Colonic mucosa (tissue), 4 donors: ENCODE measurements at regions not wholly inside any gene's neighbourhood (a gene's known extent, or its start where the extent isn't known, plus 50 kb on each side); places are given as distances from the start of the nearest gene placed in this dataset.

ENCODE experiments used
- DNase-seq: peaks from one replicate; pipeline ENCODE4 v3.0.0-alpha.2; 2020
- H3K27ac ChIP-seq: fragments of 200-600 bp; one replicate; pipeline ENCODE4 v1.8.0; 2021
- H3K27me3 ChIP-seq: fragments of 200-600 bp; one replicate; pipeline ENCODE4 v1.8.0; 2021
- H3K36me3 ChIP-seq: fragments of 200-600 bp; one replicate; pipeline ENCODE4 v1.8.0; 2021
- H3K4me1 ChIP-seq: fragments of 200-600 bp; one replicate; pipeline ENCODE4 v1.8.0; 2021; ENCODE audit warnings: mild to moderate bottlenecking
- H3K4me3 ChIP-seq: fragments of 200-600 bp; one replicate; pipeline ENCODE4 v1.8.0; 2021
- H3K9ac ChIP-seq, 2 donors: one replicate each; pipeline ENCODE4 v1.7.0; 2013; ENCODE audit warnings: control low read depth in 2 of 2, low read depth in 2 of 2, low read length in 2 of 2
- H3K9me3 ChIP-seq: fragments of 200-600 bp; one replicate; pipeline ENCODE4 v1.8.0; 2021
- CTCF ChIP-seq: fragments of 200-600 bp; IDR thresholded peaks from one replicate; pipeline ENCODE4 v1.8.0; 2022; ENCODE audit warnings: antibody characterized with exemption, mild to moderate bottlenecking
- intact Hi-C: fragments of 100-400 bp; cut with DNase I; formaldehyde crosslinking; loops from one replicate; pipeline ENCODE4 v1.14.1; 2022
- donor health status: healthy.
- donor health status: DM: no; HTN: no; CAD: no.
- donor health status: DM: no; HTN: no; CAD: no.

- intact Hi-C loops, result no loop called here
- H3K9ac ChIP-seq, result no peak overlapping the region
- H3K36me3 ChIP-seq, result no peaks in the 10 kb centered on the region
- no peak for TF ChIP-seq CTCF
- peaks cover 4% of the 10 kb centered on the region for H3K4me1 ChIP-seq
- no peak overlapping the region for H3K4me3 ChIP-seq
- H3K27me3 ChIP-seq, result no peaks in the 10 kb centered on the region
- no peak overlapping the region for H3K27ac ChIP-seq
- no peaks in the 10 kb centered on the region for H3K9me3 ChIP-seq
- no peak for DNase-seq
Observed at GRCh38 chr1:213659580-213660547, 327.9 kb upstream of the PROX1 start.

DNA sequence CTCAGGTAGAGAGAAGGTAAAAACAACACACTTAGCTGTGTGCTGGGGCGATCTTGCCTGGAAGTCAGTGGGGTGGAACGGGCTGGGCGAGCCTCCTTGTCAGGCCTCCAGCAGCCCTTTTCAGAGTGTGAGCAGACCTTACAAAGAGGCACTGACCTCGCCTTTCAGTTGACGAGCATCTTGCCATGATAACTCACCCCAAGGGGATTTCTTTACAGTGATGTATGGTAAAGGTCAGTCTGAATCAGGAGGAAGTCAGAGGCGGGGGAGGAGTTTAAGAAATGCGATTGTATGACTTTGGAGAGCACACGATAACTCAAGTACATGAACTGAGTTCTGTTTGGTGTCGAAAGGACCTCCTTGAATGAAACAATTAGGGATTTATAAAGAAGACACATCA lies 326.5 kb upstream of the PROX1 start:
- H3K27me3 ChIP-seq, result no peaks in the 10 kb centered on the region
- no peak overlapping the region for H3K27ac ChIP-seq
- peaks cover 4% of the 10 kb centered on the region for H3K4me1 ChIP-seq
- no peak for DNase-seq
- no peaks in the 10 kb centered on the region for H3K36me3 ChIP-seq
- intact Hi-C loops, result no loop called here
- TF ChIP-seq CTCF, result no peak
- no peaks in the 10 kb centered on the region for H3K9me3 ChIP-seq
- no peak overlapping the region for H3K9ac ChIP-seq
- H3K4me3 ChIP-seq, result no peak overlapping the region

GRCh38 chr1:213666113-213666512 lies 321.7 kb upstream of the PROX1 start:
- Histone ChIP-seq H3K4me3 (no peak overlapping the region), H3K4me1 (peaks cover 7% of the 10 kb centered on the region), H3K27me3 (no peaks in the 10 kb centered on the region), H3K36me3 (no peaks in the 10 kb centered on the region), H3K9ac (no peak overlapping the region), H3K27ac (no peak overlapping the region), H3K9me3 (no peaks in the 10 kb centered on the region)
- no peak for TF ChIP-seq CTCF
- peak; percentile 9 for DNase-seq
- intact Hi-C loops, result no loop called here

- Histone ChIP-seq H3K27ac (no peak overlapping the region), H3K9ac (no peak overlapping the region), H3K27me3 (no peaks in the 10 kb centered on the region), H3K4me3 (no peak overlapping the region), H3K9me3 (no peaks in the 10 kb centered on the region), H3K36me3 (no peaks in the 10 kb centered on the region), H3K4me1 (peaks cover 7% of the 10 kb centered on the region)
- TF ChIP-seq CTCF, result no peak
- DNase-seq, result no peak
- intact Hi-C loops, result no loop called here
Observed at GRCh38 chr1:213666922-213667321, 320.9 kb upstream of the PROX1 start.

- H3K27ac ChIP-seq, result no peak overlapping the region
- no peak overlapping the region for H3K9ac ChIP-seq
- no peaks in the 10 kb centered on the region for H3K27me3 ChIP-seq
- intact Hi-C loops, result no loop called here
- H3K4me3 ChIP-seq, result no peak overlapping the region
- H3K4me1 ChIP-seq, result peaks cover 7% of the 10 kb centered on the region
- no peak for TF ChIP-seq CTCF
- no peak for DNase-seq
- no peaks in the 10 kb centered on the region for H3K36me3 ChIP-seq
- H3K9me3 ChIP-seq, result no peaks in the 10 kb centered on the region
Observed at GRCh38 chr1:213669512-213669911, 318.3 kb upstream of the PROX1 start.
